ENCODE measurements at regions not wholly inside any gene's neighbourhood (a gene's known extent, or its start where the extent isn't known, plus 50 kb on each side); places are given as distances from the start of the nearest gene placed in this dataset.

GRCh38 chr10:131841661-131842139, 59.1 kb upstream of the PPP2R2D start:
- Mint-ChIP-seq H3K27me3 (ENCODE audit: low read depth) (no peaks in the 10 kb centered on the region; the same call in 1 of the 2 replicates), H3K4me1 (no peaks in the 10 kb centered on the region), H3K36me3 (ENCODE audit: insufficient read depth in 1 of 3, low read depth in 3 of 3) (no peaks in the 10 kb centered on the region), H3K9me3 (peaks cover 5 to 9% of the 10 kb centered on the region in 2 experiments; a peak in 4 of 5 replicates), H3K27ac (0 out of 7 replicates have a peak overlapping the region, but pooled peaks of 1 of the 3 experiments have one; percentile 53), H3K4me3 (no peak overlapping the region)
- H3K4me2 ChIP-seq (ENCODE audit: insufficient read depth, insufficient read length, low read length) = no peak overlapping the region
- H4K20me1 ChIP-seq (ENCODE audit: control insufficient read depth, insufficient read depth, insufficient read length) = peaks cover 2% of the 10 kb centered on the region
- H3K9ac ChIP-seq (ENCODE audit: extremely low read depth, insufficient read length, low read length) = no peak overlapping the region
- no peak for TF ChIP-seq CTCF (conservative IDR thresholded peaks at IDR 0.05)
- no peak overlapping the region for H2BK120ac ChIP-seq (ENCODE audit: low read depth, low read length, poor library complexity, severe bottlenecking)
- no peak overlapping the region for H4K91ac ChIP-seq (ENCODE audit: insufficient read length, low read depth, low read length)
- H3K9me3 ChIP-seq (ENCODE audit: control insufficient read depth, low read depth, low read length) = no peaks in the 10 kb centered on the region
- no peaks in the 10 kb centered on the region for H3K4me1 ChIP-seq (ENCODE audit: insufficient read depth, low read length)
- DNase-seq = no peak
- WGBS (ENCODE audit: extremely low coverage, insufficient read length, low lambda C conversion rate) = no CpG with 5 or more reads among the region's 19 CpGs
- no peak overlapping the region for H3K27ac ChIP-seq (ENCODE audit: insufficient read length, low read depth, low read length)
- no peak overlapping the region for H3K56ac ChIP-seq (ENCODE audit: insufficient read length, low read depth, low read length)
- no peak overlapping the region for H3K4ac ChIP-seq (ENCODE audit: low read depth, low read length)
- no peaks in the 10 kb centered on the region for H3K27me3 ChIP-seq (ENCODE audit: insufficient read depth, low read length)
- H3K18ac ChIP-seq (ENCODE audit: insufficient read length, low read depth, low read length) = no peak overlapping the region
- H4K8ac ChIP-seq (replicated peaks; ENCODE audit: insufficient read length, low read depth, low read length) = no peak overlapping the region
- peak overlapping the region; percentile 81 for H3K14ac ChIP-seq (ENCODE audit: insufficient read depth, low read length)
- H3K79me2 ChIP-seq (ENCODE audit: insufficient read depth, low read length) = no peaks in the 10 kb centered on the region
- no peak overlapping the region for H2BK15ac ChIP-seq (ENCODE audit: low read depth, low read length)
- H2BK5ac ChIP-seq (ENCODE audit: insufficient read length, low read length) = no peak overlapping the region
- no peak overlapping the region for H2BK12ac ChIP-seq (ENCODE audit: insufficient read length, low read depth, low read length)
- H3K23ac ChIP-seq (ENCODE audit: insufficient read length, low read depth, low read length) = no peak overlapping the region
- no peak overlapping the region for H4K5ac ChIP-seq (ENCODE audit: insufficient read length, low read depth, low read length)
- H3K23me2 ChIP-seq (ENCODE audit: insufficient read length, low read depth, low read length, poor library complexity, severe bottlenecking) = no peaks in the 10 kb centered on the region
- H2BK20ac ChIP-seq (ENCODE audit: low read depth, low read length, poor library complexity, severe bottlenecking) = no peak overlapping the region
- H3T11ph ChIP-seq (ENCODE audit: low read length) = no peak overlapping the region
- H2AFZ ChIP-seq (ENCODE audit: low read length) = no peak overlapping the region
- H2AK5ac ChIP-seq (ENCODE audit: insufficient read length, low read length) = no peak overlapping the region
- no peaks in the 10 kb centered on the region for H3K79me1 ChIP-seq (ENCODE audit: insufficient read depth, low read depth, low read length, poor library complexity, severe bottlenecking)
